Testis (tissue), 2 donors: ENCODE measurements at regions not wholly inside any gene's neighbourhood (a gene's known extent, or its start where the extent isn't known, plus 50 kb on each side); places are given as distances from the start of the nearest gene placed in this dataset.

Experiments used
- CTCF ChIP-seq, 3 experiments: fragments of 450-650 bp in 2 of 3; fragments of 200-600 bp in 1 of 3; sonication (generic) in 1 of 3; IDR thresholded peaks; one replicate each; pipeline ENCODE4 v1.5.1; 2016 to 2019; ENCODE audit warnings: antibody characterized with exemption in 3 of 3, mild to moderate bottlenecking in 2 of 3, moderate library complexity in 1 of 3
- POLR2A ChIP-seq: fragments of 450-650 bp; IDR thresholded peaks from one replicate; pipeline ENCODE4 v1.6.1; 2017; ENCODE audit warnings: antibody characterized with exemption, mild to moderate bottlenecking, moderate library complexity

DNA sequence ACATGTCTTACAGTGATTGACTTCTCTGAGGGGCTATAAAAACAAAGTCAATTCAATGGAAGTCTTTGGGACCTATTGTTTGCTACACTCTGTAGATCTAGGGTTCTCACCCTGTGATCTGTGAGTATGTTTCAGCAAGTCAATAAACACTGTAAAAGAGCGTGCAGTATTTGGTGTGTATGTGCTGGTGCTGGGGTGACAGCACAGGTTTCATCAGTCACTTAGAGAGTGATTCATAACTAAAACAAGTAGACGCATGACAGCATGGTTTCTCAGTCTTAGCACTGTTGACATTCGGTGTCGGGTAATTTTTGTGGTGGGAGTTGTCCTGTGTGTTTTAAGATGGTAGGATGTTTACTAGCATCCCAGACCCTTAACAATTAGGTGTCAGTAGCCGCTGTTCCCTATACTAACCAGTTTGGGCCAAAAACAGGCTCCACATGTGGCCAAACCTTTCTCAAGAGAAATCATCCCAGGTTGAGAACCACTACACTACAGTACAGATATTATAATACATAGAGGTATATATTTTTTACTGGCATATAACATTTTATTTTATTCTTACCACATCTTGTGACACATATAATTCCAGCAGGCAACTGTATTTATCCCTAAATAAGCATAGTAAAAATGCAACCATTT is 411.8 kb downstream of the ARL4A start:
- no peak for TF ChIP-seq CTCF (IDR thresholded peaks at IDR 0.05)
- TF ChIP-seq POLR2A: no peak
